Cerebellar cortex (tissue), 1 donor: ENCODE measurements at regions not wholly inside any gene's neighbourhood (a gene's known extent, or its start where the extent isn't known, plus 50 kb on each side); places are given as distances from the start of the nearest gene placed in this dataset.
"Not testable (repeated sequence)": the region's sequence is repeated elsewhere in the genome, so short reads cannot be mapped to it uniquely, and the experiment has no call there.

ENCODE experiments used
- DNase-seq: peaks from one replicate; pipeline ENCODE4 v3.0.0-alpha.2; 2015; ENCODE audit warnings: low spot score

DNA sequence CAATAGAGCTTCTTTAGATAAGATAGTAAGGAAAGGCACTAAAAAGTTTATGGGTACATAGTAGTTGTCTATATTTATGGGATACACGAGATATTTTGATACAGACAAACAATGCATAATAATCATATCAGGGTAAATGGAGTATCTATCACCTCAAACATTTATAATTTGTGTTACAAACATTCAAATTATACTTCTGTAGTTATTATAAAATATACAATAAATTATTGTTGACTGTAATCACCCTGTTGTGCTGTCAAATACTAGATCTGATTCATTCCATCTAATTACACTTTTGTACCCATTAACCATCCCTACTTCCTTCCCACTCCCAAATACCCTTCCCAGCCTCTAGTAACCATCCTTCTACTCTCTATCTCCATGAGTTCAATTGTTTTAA lies 179.7 kb downstream of the FOXG1 start:
- DNase-seq: no peak

DNA sequence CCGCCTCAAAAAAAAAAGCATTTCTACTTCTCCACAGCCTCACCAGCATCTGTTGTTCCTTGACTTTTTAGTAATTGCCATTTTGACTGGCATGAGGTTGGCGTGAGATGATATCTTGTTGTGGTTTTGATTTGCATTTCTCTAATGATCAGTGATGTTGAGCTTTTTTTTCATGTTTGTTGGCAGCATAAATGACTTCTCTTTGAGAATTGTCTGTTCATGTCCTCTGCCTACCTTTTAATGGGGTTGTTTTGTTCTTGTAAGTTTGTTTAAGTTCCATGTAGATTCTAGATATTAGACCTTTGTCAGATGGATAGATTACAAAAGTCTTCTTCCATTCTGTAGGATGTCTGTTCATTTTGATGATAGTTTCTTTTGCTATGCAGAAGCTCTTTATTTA lies 182.9 kb downstream of the FOXG1 start:
- no peak for DNase-seq

DNA sequence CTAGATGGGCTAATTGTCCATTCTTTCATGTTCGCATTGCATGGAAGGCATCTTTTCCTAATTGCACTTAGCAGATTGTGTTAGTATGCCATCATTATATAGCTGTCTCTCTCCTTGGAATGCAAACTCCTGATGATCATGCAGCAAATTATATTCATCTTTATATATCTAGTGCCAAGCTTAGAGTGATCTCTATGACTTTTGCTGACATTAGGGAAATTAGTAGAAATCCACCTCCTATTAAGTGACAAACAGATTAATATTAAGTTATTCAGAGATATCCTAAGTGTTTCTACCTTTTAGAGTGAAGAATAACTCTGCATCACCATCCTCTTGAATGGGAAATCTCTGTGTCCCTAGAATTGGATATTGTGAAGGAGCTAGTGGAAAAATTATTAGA lies 185.6 kb downstream of the FOXG1 start:
- DNase-seq: no peak

DNA sequence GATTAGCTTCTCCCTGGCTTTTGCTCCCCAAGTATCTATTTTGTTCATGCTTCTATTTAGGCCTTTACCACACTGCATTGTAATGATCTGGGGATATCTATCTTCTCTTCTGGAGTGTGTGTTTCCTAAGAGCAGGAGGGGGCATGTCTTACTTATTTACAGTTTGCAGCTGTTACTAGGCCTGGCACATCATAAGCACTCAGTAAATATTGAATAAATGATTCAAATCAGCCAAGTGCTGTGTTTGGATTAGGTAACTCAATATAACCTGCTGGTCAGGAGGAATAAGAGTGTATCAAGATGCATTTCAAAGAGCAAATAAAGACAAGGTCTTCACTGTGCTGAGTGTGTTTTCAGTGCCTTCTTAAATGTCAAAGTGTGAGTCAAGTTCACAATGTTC lies 186.1 kb downstream of the FOXG1 start:
- DNase-seq: no peak

DNA sequence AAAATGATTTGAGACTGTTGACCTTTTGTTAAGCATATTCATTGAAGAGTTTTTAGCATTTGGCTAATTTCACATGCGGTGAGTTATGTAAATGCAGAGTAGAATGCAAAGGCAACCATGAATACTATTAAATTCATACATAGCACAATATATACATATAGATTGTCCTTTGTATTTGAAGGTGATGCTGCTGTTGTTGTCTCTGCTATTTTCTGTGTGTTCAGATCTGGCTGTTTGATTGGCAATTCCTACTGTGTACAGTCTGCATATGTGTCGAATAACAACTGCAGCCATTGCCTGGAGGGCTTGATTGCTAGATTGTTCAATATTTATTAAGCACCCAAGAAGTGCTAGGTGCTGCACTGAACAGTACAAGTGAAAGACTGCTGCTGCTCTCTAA lies 187.4 kb downstream of the FOXG1 start:
- DNase-seq: no peak

DNA sequence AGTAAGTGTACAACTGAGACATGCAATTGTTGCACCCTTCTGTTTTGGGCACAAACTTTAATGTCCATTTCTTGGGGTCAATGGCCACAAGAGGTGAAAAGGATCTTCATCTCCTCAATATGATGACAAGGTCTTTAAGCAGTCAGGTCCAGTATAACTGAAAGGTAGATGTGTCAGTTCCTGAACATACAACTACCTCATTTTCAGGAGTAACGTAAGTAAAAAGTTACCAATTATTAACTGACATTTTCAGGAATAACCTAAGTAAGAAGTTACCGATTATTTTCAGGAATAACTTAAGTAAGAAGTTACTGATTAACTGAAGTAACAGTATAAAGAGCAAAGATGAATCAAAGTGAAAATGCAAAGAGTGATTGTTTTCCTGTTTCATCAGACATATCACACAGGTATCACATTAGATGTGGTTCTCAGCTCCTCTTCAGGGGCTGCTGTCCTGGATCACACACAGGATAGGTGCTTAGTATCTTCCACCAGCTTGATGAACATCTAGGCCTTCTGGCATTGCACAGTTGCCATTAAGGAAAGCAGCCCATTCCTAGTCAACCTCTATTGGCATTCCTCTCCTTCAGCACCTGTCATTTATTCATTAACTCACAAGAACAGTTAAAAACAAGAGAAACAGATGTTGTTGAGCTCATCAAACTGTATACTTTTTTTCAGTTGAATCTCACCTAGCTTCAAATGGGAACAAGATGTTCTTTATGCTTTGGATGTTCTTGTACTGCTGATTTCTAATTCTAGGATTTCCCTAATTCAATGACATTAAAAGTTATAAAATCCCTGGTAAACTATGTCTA lies 200.0 kb downstream of the FOXG1 start:
- DNase-seq: no peak

DNA sequence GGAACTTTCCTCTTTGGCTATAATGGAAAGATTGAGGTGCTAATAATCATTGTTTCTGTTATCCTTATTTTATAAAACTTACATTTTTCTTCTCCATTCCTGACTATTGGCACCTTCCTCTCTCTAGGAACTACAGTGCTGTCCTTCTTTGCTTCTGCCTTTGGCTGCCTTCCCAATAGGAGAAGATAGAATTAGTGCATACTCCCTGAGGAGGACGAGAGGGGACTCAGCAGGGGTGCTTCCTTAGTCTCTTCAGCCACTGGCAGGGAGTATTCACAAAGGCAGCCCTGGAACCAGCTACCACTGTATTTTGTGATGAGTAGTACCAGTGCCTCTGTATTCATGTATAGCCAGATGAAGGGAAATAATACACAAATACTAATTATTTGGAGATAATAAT lies 208.5 kb downstream of the FOXG1 start:
- DNase-seq: no peak

DNA sequence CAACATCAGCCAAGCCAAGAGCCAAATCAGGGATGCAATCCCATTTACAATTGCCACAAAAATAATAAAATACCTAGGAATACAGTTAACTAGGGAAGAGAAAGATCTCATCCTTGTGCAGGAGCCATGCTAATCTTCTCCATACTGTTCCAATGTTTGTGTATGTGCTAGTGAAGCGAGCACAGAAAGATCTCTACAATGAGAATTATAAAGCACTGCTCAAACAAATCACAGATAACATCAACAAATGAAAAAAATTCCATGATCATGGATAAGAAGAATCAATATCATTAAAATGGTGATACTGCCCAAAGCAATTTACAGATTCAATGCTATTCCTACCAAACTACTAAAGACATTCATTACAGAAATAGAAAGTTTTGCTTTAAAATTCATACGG lies 215.6 kb downstream of the FOXG1 start:
- no peak for DNase-seq

DNA sequence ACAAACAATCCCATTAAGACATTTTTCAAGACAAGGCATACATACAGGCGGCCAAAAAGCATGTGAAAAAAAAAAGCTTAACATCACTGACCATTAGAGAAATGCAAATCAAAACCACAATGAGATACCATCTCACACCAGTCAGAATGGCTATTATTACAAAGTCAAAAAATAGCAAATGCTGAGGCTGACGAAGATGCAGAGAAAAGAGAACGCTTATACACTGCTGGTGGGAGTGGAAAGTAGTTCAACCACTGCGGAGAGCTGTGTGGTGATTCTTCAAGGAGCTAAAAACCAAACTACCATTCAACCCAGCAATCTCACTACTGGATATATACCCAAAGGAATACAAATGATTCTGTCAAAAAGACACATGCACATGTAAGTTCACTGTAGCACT lies 216.7 kb downstream of the FOXG1 start:
- DNase-seq: no peak

DNA sequence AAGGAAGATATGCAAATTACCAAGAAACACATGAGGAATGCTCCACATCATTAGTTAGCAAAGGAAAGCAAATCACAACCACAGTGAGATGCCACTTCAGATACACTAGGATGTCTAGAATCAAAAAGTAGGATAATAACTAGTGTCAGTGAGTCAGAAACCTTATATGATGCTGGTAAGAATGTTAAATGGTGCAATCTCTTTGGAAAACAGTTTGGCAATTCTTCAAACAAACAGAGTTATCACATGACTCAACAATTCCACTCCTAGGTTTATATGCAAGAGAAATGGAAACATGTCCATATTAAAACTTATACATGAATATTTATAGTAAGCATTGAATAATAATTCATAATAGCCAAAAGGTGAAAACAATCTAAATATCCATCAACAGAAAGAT lies 220.9 kb downstream of the FOXG1 start:
- no peak for DNase-seq

DNA sequence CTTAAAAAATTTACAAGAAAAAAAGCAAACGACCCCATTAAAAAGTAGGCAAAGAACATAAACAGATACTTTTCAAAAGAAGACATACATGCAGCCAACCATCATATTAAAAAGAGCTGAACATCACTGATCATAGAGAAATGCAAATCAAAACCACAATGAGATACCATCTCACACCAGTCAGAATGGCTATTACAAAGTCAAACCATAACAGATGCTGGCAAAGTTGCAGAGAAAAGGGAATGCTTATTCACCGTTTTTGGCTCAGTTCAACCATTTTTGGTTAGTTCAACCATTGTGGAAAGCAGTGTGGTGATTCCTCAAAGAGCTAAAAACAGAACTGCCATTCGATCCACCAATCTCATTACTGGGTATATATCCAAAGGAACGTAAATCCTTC lies 230.6 kb downstream of the FOXG1 start:
- not testable (repeated sequence) for DNase-seq

DNA sequence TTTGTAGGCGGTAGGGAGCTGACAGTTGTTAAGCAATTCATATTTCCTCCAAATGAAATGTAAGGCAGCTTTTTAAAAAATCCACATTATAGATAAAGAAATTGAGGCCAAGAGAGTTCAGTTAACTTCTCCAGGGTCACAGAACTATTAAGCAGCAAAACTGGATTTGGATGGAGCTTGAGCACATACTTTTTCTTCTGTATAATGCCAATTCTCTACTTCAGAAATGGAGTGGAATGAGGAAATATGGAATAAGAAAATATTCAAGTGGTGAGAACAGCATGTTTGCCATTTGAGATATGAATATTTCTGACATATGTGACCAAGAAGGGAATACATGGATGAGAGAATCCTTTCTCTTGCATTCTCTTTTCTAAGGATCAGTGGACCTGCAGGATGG lies 233.1 kb downstream of the FOXG1 start:
- no peak for DNase-seq

DNA sequence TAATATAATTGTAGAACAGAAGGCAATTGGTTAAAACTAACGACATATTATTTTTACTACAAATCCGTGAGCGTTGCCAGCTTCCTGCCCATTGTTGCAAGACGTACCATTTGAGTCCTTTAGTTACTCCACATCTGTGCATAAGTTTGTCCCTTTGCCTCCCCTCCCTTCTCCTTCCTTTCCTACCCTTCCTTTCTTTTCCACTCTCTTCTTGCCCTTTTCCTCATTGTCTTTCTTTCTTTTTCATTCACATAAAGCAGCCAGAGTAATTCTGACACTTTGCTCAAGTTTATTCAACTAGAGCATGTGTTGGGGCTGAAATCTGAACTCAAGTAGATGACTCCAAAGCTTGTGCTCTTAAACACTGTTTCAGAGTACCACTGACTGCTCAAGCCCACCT lies 239.1 kb downstream of the FOXG1 start:
- DNase-seq: no peak

DNA sequence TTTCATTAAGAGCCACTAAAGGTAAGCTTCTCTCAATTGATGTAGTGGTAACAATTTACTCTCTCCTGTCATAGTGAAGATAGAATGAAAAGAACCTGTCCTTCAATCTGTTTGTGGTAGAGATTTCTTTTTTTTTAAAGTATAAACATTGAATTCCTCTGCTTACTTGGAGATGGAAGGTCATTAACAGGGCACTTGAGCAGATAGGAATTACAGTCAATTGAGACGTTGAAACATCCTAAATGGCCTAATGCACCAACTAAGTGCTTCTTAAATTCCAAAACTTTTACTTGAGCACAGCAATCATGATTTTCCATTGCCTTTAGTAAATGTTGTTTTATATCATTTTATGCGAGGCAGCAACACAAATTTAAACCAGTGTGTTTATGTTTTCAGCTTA lies 241.4 kb downstream of the FOXG1 start:
- no peak for DNase-seq

DNA sequence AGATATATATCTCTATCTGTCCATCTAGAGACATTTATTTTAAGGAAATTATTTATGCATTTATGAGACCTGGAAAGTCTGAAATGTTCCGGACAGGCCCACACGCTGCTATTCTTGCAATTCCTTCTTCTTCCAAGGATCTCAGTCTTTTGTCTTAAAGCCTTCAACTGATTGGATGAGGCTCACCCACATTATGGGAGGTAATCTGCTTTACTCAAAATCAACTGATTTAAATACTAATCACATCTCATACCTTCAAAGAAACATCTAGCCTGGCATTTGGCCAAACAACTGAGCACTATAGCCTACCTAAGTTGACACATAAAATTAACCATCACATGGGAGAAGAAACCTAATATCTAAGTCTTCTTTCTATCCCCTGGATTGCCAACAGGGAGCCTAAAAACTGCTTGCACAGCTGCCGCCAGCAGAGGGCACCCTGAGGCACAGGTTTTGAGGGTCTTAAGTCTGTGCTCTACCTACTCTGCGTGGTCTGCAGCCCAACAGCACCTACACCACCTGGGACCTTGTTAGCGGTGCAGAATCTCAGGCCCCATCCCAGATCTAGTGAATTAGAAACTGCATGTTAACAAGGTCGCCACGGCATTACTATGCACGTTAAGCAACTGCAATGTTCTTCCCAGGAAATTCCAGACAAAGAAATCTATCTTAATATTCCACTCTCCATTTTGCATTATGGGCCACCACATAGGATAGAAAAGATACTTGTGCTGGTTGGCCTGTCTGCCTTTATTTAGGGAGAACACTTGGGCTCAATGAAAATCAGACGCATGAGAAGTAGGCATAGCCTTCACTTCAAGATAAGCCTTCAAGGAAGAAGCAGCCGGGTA lies 249.7 kb downstream of the FOXG1 start:
- peak; percentile 2 for DNase-seq

DNA sequence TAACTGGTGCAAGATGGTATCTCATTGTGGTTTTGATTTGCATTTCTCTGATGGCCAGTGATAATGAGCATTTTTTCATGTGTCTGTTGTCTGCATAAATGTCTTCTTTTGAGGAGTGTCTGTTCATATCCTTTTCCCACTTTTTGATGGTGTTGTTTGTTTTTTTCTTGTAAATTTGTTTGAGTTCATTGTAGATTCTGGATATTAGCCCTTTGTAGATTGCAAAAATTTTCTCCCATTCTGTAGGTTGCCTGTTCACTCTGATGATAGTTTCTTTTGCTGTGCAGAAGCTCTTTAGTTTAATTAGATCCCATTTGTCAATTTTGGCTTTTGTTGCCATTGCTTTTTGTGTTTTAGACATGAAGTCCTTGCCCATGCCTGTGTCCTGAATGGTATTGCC lies 256.9 kb downstream of the FOXG1 start:
- not testable (repeated sequence) for DNase-seq

DNA sequence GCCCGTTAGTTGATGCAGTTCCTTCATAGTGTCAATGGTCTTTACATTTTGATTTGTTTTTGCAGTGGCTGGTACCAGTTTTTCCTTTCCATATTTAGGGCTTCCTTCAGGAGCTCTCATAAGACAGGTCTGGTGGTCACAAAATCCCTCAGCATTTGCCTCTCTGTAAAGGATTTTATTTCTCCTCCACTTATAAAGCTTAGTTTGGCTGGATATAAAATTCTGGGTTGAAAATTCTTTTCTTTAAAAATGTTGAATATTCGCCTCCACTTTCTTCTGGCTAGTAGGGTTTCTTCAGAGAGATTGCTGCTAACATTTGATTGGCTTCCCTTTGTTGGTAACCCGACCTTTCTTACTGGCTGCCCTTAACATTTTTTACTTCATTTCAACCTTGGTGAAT lies 260.9 kb downstream of the FOXG1 start:
- not testable (repeated sequence) for DNase-seq

DNA sequence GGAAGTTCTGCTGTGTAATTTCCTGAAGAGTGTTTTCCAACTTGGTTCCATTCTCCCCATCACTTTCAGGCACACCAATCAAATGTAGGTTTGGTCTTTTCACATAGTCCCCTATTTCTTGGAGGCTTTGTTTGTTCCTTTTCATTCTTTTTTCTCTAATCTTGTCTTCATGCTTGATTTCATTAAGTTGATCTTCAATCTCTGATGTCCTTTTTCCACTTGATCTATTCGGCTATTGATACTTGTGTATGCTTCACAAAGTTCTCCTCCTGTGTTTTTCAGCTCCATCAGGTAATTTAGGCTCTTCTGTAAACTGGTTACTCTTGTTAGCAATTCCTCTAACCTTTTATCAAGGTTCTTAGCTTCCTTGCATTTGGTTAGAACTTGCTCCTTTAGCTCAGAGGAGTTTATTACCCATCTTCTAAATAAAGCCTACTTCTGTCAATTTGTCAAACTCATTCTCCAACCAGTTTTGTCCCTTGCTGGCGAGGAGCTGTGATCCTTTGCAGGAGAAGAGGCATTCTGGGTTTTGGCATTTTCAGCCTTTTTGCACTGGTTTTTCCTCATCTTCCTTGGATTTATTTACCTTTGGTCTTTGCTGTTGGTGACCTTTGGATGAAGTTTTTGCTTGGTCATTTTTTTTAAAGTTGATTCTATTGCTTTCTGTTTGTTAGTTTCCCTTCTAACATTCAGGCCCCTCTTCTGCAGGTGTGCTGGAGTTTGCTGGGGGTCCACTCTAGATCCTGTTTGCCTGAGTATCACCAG lies 261.5 kb downstream of the FOXG1 start:
- DNase-seq: not testable (repeated sequence)

DNA sequence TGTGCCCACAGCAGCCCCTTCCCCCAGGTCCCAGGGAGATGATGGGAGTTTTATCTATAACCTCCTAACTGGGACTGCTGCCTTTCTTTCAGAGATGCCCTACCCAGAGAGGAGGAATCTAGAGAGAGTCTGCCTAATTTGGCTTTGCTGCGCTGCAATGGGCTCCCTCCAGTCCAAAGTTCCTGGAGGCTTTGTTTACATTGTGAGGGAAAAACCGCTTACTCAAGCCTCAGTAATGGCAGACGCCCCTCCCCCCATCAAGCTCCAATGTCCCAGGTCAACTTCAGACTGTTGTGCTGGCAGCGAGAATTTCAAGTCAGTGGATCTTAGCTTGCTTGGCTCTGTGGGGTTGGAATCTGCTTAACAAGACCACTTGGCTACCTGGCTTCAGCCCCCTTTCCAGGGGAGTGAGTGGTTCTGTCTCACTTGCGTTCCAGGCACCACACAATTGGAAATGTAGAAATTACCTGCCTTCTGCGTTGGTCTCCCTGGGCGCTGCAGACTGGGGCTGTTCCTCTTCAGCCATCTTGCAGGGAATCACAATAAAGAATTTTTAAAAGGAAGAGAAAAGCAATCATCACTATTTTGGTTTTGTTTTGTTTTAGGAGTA lies 262.5 kb downstream of the FOXG1 start:
- no peak for DNase-seq

DNA sequence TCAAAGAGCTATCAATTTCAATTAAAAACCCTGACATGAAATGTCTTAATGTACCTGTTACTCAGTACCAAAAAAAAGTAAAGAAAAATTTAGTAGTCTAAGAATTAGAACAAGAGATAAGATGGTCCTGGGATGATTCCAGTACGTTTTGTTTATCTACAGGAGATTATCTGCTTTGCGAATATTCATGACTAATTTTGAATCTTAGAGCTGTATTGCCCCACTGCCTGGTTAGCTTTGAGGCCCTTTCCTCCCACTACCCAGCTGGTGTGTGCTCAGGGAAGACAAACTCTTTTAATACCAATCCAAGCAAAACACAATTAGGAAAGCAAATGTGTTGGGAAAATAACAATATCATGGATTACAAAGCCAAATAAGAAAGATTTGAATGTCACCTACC lies 263.5 kb downstream of the FOXG1 start:
- DNase-seq: no peak

DNA sequence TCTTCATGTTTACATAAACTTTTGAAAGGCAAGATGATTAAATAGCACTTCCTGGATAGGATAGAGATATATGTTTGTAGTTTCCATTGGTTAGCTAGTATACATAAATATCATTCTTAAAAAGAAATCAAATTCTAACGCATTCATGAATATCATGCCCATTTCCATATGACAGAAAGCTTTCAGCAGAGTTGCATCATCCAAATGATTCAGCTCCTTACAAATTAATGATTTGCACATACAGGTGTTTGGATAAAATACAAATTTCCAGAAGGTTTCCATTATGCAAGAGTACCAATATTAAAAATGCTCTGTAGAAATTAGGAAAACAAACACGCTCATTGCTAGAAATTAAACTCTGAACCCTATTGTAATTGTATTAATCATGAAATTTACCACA lies 264.4 kb downstream of the FOXG1 start:
- no peak for DNase-seq

DNA sequence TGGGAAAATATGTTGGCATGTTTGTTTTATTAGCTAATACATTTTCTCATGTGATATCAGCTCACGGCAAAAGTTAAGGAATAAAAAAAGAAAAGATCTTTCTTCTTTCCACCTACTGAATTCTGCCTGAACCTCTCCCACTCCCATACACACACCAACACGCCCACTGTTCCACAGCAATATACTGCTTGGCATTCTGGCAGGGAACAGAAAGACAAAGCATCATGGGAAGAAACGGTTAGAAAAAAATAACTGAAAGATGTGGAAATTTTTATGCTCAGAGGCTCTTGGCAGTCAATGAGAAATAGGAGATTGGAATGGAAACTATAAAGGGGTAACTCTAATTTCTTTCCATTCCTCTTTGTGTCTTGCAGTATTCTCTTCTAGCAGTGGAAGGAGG lies 268.5 kb downstream of the FOXG1 start:
- no peak for DNase-seq
